NCI-H82 treated with DMSO at 0.1 percent for 48 hours (cell line): ENCODE measurements at regions not wholly inside any gene's neighbourhood (a gene's known extent, or its start where the extent isn't known, plus 50 kb on each side); places are given as distances from the start of the nearest gene placed in this dataset.
"Not testable (repeated sequence)": the region's sequence is repeated elsewhere in the genome, so short reads cannot be mapped to it uniquely, and the experiment has no call there.

ENCODE experiments used
- DNase-seq: peaks from one replicate; lab custom pipeline; 2025; ENCODE audit not compliant: unreplicated experiment; lab: John Stamatoyannopoulos, UW

GRCh38 chr7:9201928-9202327, 768.5 kb downstream of the NXPH1 start:
- no peak for DNase-seq

GRCh38 chr7:9204571-9204970, 771.2 kb downstream of the NXPH1 start:
- DNase-seq, result peak; percentile 78

GRCh38 chr7:9210114-9210513, 776.7 kb downstream of the NXPH1 start:
- DNase-seq, result no peak

- DNase-seq, result no peak
Measured at GRCh38 chr7:9217204-9217603, 783.8 kb downstream of the NXPH1 start.

- DNase-seq, result no peak
Measured at GRCh38 chr7:9226500-9226899, 793.1 kb downstream of the NXPH1 start.

- DNase-seq, result peak; percentile 97
Measured at GRCh38 chr7:9231630-9232121, 798.3 kb downstream of the NXPH1 start.

- DNase-seq, result no peak
Measured at GRCh38 chr7:9240001-9240400, 806.6 kb downstream of the NXPH1 start.

- no peak for DNase-seq
Measured at GRCh38 chr7:9241826-9242225, 808.4 kb downstream of the NXPH1 start.

- DNase-seq, result no peak
Measured at GRCh38 chr7:9242636-9243035, 809.2 kb downstream of the NXPH1 start.

GRCh38 chr7:9250876-9251275, 817.5 kb downstream of the NXPH1 start:
- peak; percentile 34 for DNase-seq

GRCh38 chr7:9264395-9264794, 831.0 kb downstream of the NXPH1 start:
- no peak for DNase-seq

GRCh38 chr7:9280088-9280487, 846.7 kb downstream of the NXPH1 start:
- no peak for DNase-seq

- DNase-seq, result no peak
Measured at GRCh38 chr7:9283246-9283645, 849.8 kb downstream of the NXPH1 start.

GRCh38 chr7:9302436-9302835, 869.0 kb downstream of the NXPH1 start:
- DNase-seq, result no peak

- DNase-seq, result no peak
Measured at GRCh38 chr7:9307131-9307530, 873.7 kb downstream of the NXPH1 start.

GRCh38 chr7:9324513-9324912, 891.1 kb downstream of the NXPH1 start:
- no peak for DNase-seq

- no peak for DNase-seq
Measured at GRCh38 chr7:9328296-9328695, 894.9 kb downstream of the NXPH1 start.

GRCh38 chr7:9349625-9350024, 916.2 kb downstream of the NXPH1 start:
- DNase-seq, result no peak

GRCh38 chr7:9391221-9391620, 957.8 kb downstream of the NXPH1 start:
- no peak for DNase-seq

GRCh38 chr7:9391984-9392383, 958.6 kb downstream of the NXPH1 start:
- DNase-seq, result no peak

GRCh38 chr7:9404386-9404785, 971.0 kb downstream of the NXPH1 start:
- not testable (repeated sequence) for DNase-seq

GRCh38 chr7:9407816-9408215, 974.4 kb downstream of the NXPH1 start:
- no peak for DNase-seq

- no peak for DNase-seq
Measured at GRCh38 chr7:9453521-9453920, 1020.1 kb downstream of the NXPH1 start.

- DNase-seq, result no peak
Measured at GRCh38 chr7:9488555-9488954, 1055.1 kb downstream of the NXPH1 start.
